ENCODE measurements at regions not wholly inside any gene's neighbourhood (a gene's known extent, or its start where the extent isn't known, plus 50 kb on each side); places are given as distances from the start of the nearest gene placed in this dataset.

DNA sequence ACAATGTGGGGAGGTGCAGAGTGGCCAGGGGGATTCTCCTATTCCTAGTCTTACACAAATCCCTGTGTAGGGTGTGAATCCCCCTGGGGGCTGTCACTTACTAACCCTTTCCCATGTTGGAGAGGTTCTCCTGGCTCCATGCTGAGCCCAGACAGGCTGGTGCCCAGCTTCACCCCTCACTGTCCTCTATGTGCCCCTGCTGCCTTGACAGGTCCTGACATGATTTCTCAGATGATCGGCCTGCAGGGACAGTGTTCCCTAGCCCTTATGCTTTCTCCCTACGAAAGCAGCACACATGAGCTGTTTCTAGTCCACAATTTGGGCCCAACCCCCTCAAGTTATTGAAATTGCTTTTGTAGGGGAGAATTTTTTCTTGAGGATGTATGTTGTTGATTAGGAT is 68.9 kb upstream of the FAM78B start:
- FAIRE-seq, result no peak
- CTCF ChIA-PET, result no interaction called here
- no peaks in the 10 kb centered on the region for H3K9me3 ChIP-seq (replicated peaks; ENCODE audit: control insufficient read depth, insufficient read depth, low read length)

More for the DNA sequence above, 68.9 kb upstream of the FAM78B start:
- no peaks in the 10 kb centered on the region for H3K27me3 ChIP-seq (ENCODE audit: control insufficient read depth in 2 of 2, insufficient read depth in 2 of 2, low read length in 2 of 2)
- H3K4me3 ChIP-seq (replicated peaks in 1 of 3; ENCODE audit: insufficient read depth in 1 of 3, low read depth in 1 of 3, low read length in 3 of 3), result no peak overlapping the region
- TF ChIP-seq FOS (IDR thresholded peaks at IDR 0.05; ENCODE audit: borderline replicate concordance, insufficient read depth, low read length), result no peak
- TF ChIP-seq EZH2 (IDR thresholded peaks at IDR 0.05; ENCODE audit: borderline replicate concordance, low read depth, low read length, severe bottlenecking), result no peak
- no peak for TF ChIP-seq JUN (IDR thresholded peaks at IDR 0.05; ENCODE audit: borderline replicate concordance, insufficient read depth, insufficient read length, low read depth)
- no peak for TF ChIP-seq GATA2 (IDR thresholded peaks at IDR 0.05; ENCODE audit: insufficient read depth, insufficient read length, low read depth, low read length)
- TF ChIP-seq, protein P1, sequence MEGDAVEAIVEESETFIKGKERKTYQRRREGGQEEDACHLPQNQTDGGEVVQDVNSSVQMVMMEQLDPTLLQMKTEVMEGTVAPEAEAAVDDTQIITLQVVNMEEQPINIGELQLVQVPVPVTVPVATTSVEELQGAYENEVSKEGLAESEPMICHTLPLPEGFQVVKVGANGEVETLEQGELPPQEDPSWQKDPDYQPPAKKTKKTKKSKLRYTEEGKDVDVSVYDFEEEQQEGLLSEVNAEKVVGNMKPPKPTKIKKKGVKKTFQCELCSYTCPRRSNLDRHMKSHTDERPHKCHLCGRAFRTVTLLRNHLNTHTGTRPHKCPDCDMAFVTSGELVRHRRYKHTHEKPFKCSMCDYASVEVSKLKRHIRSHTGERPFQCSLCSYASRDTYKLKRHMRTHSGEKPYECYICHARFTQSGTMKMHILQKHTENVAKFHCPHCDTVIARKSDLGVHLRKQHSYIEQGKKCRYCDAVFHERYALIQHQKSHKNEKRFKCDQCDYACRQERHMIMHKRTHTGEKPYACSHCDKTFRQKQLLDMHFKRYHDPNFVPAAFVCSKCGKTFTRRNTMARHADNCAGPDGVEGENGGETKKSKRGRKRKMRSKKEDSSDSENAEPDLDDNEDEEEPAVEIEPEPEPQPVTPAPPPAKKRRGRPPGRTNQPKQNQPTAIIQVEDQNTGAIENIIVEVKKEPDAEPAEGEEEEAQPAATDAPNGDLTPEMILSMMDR (IDR thresholded peaks at IDR 0.05; ENCODE audit: extremely low read depth in 1 of 2, insufficient read depth in 1 of 2, low read depth in 1 of 2, low read length in 2 of 2), result no peak
- no peak for TF ChIP-seq POLR2AphosphoS5 (IDR thresholded peaks at IDR 0.05; ENCODE audit: insufficient read depth, low read depth, low read length)
- TF ChIP-seq MYC (IDR thresholded peaks at IDR 0.05; ENCODE audit: low read depth, low read length), result no peak
- TF ChIP-seq POLR2A (IDR thresholded peaks at IDR 0.05; ENCODE audit: low read depth, low read length), result no peak
- TF ChIP-seq, protein P2, sequence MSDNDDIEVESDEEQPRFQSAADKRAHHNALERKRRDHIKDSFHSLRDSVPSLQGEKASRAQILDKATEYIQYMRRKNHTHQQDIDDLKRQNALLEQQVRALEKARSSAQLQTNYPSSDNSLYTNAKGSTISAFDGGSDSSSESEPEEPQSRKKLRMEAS (IDR thresholded peaks at IDR 0.05; ENCODE audit: insufficient read depth, insufficient read length), result no peak
- H3K4me1 ChIP-seq (ENCODE audit: control insufficient read depth, extremely low read depth, insufficient read depth, low read length), result no peaks in the 10 kb centered on the region
- dilution Hi-C loops (cut with MboI; ENCODE audit: extremely low pct_ligation_motif_present, low sequenced_read_pairs) (no loop called here), intact Hi-C loops (cut with micrococcal nuclease) (no loop called here)
- no peaks in the 10 kb centered on the region for H3K36me3 ChIP-seq (ENCODE audit: control insufficient read depth in 2 of 2, extremely low read depth in 1 of 2, insufficient read depth in 2 of 2, low read length in 2 of 2)
- H3K4me2 ChIP-seq (ENCODE audit: insufficient read depth, low read length), result no peak overlapping the region
- no peak overlapping the region for H2AFZ ChIP-seq (ENCODE audit: low read depth, low read length)
- no peaks in the 10 kb centered on the region for H4K20me1 ChIP-seq (replicated peaks; ENCODE audit: control insufficient read depth, extremely low read depth, insufficient read depth, low read length)
- POLR2A ChIA-PET, result no interaction called here
- no peak overlapping the region for H3K27ac ChIP-seq (ENCODE audit: insufficient read depth, low read depth, low read length)
- H3K9ac ChIP-seq (replicated peaks; ENCODE audit: extremely low read depth, insufficient read depth, low read length), result no peak overlapping the region
- no peaks in the 10 kb centered on the region for H3K9me1 ChIP-seq (replicated peaks; ENCODE audit: control insufficient read depth, extremely low read depth, insufficient read depth, low read length)
- DNase-seq (ENCODE audit: low read depth, low spot score), result no peak
- BruUV-seq (replicated peaks), result no TSS peak
- no peaks in the 10 kb centered on the region for H3K79me2 ChIP-seq (ENCODE audit: control insufficient read depth, insufficient read depth, low read length)

All from endothelial cell of umbilical vein (primary cell).